GM21367 (cell line): ENCODE measurements at regions not wholly inside any gene's neighbourhood (a gene's known extent, or its start where the extent isn't known, plus 50 kb on each side); places are given as distances from the start of the nearest gene placed in this dataset.
"Not testable (repeated sequence)": the region's sequence is repeated elsewhere in the genome, so short reads cannot be mapped to it uniquely, and the experiment has no call there.

Source experiments
- ATAC-seq: cut with Tn5 transposase; IDR thresholded peaks from one replicate; pipeline ENCODE4 v1.9.1; 2021; ENCODE audit not compliant: unreplicated experiment

DNA sequence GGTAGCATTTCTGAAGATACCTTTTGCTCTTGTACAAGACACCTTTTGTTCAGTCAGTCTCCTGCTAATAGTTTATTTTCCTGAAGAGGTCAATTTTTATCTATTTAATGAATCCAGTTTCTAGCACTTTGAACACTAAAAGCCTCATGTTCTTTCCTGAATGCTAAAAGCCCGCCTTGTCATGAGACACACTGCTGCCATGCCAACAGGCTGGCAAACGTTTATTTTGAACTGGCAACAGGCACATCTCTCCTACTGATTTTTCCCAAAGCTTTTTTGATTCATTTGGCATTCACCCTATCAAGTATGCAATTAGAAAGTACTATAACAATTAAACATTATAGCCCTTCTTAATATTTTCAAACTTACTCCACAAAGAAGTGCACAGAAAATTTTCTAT lies 421.2 kb upstream of the EYS start:
- no peak for ATAC-seq

DNA sequence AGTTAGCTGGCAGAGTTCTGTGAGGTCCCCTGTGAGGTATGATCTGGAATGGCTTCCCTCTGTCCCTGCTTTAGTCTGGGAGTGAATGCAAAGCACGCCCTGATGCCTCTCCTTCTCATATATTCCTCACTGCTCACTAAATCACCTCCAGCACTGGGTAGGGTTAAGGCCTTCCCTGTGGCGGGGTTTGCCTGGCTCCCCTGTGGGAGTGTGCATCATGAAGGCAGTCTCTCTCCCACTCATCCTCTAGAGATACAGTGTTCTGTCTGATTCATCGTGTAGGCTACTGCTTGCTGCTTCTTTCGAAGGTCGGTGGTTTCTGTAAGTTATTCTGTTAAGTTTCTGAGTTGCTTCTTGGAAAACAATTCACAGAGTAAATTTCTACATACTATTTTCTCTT lies 420.0 kb upstream of the EYS start:
- ATAC-seq: no peak

DNA sequence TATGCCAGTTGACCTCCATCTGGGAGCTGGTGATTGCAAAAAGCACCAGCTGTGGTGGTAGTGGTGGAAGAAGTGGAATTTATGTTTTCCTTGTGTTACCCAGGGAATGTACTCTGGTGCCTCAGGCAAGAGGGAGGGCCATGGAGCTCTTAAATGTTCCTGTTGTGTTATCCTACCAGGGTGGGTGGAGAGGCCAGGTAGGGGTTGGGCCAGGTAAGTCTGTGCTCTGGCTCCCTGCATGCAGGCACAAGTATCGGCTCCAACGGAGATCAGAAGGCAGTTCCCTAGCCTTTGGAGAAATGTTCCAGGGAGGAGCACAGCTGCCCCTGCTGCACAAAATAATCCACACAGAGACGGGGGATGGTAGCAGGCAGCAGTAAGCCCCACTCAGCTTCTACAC lies 419.3 kb upstream of the EYS start:
- no peak for ATAC-seq

DNA sequence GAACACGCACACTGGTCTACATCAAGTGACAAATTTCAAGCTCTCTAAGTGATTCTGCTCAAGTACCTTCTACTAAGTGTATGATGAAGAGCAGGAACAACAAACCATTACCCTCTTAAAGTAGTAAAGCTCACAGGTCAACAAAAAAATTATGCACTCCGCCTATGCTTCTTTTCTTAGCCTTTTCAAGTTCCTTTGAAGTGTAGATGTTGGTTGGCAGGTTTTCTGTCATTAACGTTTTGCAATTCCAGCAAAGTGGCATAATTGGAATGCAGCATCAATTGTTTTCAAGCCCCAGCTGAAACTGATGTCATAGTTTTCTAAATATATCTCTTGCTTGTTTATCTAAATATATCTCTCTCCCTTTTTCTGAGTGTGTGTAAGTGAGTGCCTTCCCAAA lies 396.9 kb upstream of the EYS start:
- no peak for ATAC-seq

DNA sequence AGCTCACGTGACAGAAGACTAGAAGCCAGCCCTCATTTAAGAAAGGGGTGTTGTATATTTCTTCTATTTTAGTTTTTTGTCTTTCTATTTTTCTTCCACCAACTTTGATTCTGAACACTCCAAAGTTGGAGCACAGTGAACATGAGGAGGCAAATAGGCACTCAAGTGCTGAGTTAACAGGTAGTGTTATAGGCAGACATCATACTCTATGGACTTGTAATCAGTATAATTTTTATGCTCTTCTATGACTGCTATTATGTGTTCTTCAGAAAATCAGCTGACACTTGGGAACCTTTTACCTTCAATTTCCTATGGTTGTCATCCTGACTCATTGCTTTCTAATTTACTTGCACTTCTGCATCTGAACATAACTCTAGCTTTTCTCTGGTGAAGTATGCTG lies 396.3 kb upstream of the EYS start:
- no peak for ATAC-seq

DNA sequence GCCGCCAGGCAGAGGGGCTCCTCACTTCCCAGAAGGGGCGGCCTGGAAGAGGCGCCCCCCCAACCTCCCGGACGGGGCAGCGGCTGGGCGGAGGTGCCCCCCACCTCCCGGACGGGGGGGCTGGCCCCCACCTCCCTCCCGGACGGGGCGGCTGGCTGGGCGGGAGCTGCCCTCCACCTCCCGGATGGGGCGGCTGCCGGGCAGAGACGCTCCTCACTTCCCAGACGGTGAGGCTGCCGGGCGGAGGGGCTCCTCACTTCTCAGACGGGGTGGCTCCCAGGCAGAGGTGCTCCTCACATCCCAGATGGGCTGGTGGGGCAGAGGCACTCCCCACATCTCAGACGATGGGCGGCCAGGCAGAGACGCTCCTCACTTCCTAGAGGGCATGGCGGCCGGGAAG lies 389.7 kb upstream of the EYS start:
- no peak for ATAC-seq

DNA sequence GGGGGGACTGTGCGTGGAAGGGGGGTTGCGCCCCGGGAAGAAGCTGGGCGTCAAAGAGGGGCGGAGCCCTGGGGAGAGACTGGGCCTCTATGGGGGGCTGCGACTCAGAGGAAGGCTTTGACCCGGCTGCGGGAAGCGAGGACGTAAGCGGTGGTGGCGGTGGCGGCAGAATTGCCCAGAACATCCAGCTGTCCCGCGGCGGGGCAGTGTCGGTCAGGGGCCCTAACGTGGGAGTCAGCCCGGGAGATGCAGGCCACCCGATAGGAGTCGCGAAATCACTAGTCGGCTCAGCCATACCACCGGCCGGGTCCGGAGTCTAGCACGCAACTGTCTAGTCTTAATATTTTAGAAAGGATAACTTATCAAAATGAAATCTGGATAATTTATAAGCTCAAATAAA lies 387.6 kb upstream of the EYS start:
- ATAC-seq: no peak

DNA sequence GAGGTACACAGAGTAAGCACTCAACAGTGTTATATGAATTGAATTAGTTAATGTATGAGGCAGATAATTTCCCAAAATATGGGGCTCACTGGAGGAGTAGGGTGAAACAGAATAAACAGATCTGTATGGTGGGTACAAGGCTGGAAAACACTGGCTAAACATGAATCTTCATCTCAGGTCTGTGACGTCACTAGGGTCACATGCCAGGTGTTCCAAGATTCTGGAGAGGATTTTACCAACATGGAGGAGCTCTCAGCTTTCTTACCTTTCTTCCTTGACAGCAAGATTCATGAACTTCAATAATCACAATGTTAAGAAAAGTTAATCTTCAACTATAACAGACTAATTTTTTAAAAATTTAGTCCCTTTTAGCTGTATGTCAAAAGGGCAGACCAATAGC lies 385.3 kb upstream of the EYS start:
- not testable (repeated sequence) for ATAC-seq

DNA sequence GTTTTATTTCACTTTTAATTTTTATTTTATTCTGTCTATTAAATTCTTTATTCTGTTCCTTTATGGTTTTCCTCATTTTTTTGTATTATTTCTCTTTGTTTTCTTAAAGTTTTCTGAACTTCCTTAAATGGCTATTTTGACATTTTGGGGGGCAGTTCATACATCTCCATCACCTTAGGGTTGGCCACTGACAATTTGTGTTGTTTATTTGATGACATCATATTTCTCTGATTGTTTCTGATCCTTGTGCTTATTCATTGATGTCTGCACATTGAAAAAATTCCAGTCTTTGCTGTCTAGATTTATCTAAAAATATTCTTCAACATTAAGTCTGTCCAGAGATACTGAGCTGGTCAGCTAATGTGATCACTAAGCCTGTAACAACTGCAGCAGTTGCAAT lies 379.5 kb upstream of the EYS start:
- no peak for ATAC-seq

DNA sequence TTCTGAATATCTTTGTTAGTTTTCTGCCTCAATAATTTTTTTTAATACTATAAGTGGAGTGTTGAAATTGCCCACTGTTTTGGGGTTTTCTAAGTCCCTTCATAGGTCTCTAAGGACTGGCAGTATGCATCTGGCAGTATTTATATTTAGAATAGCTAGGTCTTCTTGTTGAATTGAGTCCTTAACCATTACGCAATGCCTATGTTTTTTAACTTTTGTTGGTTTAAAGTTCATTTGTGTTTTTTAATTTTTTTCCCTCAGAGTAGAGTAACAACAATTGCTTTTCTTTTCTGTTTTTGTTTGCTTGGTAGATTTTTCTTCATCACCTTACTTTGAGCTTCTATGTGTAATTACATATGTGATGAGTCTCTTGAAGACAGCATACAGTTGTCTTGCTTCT lies 375.9 kb upstream of the EYS start:
- ATAC-seq: no peak

DNA sequence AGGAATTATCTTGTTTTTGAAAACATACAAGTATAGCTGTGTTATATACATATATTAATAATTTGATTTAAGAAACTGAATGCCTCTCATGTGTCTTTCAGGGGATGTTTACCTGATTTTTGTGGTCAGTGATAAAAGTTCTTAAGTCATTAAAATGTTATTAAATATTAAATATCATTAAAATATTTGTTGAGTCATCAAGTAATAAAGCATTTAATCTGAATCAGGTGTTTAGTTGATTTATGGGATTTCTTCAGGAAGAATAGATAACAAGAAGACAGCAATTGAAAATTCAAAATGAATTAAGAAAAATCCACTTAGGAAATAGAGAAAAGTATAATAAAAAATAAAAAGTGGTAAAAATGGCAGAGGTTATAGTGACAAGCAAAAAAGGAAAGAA lies 361.9 kb upstream of the EYS start:
- ATAC-seq: no peak

DNA sequence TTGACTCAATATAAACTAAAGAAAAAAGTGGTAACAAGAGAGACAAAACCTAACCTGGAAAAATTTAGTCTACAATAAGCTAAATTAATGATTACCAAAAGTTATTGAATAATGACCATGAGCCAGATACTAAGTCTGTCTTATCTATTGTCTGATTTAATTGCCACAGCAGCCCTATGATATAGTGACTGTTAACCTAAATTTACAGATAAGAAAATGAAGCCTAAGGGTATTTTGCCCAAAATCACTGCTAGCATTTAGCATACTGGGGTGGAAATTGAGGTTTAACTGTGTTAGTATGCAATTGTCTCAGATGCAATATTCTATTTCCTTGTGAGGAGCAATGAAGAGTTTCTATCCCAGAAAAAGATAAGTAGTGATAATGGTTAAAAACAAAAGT lies 361.0 kb upstream of the EYS start:
- no peak for ATAC-seq

DNA sequence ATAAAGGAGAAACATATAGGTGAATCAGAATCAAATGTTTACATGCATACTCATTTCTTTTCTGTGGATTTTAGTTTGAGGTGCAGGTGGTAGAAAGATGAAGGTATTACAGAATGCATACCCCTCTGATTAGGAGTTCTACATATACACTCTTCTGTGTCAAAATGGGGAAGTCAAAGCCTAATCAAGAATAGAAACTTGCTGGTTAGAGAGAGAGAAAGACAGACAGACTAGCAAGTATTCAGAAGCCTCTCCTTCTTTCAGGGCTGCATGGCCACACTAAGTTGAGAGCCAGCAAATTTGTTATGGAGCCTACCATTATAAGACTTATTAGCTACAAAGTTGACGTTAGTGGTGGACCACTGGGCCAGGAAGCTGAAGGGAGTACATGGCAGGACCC lies 358.3 kb upstream of the EYS start:
- no peak for ATAC-seq

DNA sequence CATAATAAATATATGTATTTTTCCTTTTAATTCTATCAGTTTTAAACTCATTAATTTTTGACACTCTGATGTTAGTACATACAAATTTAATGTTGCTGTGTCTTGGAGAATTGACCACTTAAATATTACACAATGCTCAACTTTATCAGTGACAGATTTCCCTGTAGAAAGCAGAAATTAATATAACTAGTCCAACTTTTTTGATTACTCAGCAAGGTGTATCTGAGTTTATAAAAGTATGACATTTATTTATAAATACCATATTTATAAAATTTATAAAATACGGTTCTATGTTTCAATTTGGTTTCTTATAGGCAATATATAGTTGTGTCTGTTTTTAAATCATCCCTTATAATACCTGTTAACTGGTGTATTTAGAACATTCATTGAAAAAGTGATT lies 350.0 kb upstream of the EYS start:
- no peak for ATAC-seq

DNA sequence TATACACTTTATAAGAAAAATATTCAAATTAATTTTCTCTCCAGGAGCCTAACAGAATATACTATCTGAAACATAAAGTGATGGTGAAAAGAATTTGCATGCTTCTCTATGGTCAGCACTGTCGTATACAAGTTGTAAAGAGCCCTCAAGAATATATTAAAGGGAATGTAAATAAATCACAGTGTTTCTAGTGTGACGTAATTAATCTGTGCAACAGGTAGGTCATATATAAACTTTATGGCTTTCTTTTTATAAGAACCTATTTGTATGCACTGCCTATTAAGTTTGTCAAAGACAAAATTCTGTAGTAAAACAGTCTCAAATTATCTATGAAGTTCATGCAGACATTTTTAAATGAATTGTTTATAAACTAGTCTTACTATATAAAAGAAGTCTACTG lies 347.9 kb upstream of the EYS start:
- ATAC-seq: no peak

DNA sequence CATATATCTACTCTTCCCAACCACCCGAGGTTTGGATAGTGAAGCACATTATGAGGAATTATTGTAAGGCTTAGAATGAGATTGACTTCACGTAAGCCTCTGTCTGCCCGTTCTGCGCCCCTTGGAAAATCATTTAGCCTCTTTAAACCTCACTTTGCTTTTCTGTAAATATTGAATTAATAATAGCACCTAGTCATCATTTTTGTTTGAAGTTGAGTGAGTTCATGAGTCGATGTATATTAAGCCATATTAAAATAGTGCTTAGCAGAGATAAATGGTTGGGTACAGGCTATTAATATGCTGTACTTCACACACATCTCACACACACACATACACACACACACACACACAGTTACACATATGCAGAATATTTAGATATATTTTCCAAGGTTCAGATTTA lies 344.8 kb upstream of the EYS start:
- no peak for ATAC-seq

DNA sequence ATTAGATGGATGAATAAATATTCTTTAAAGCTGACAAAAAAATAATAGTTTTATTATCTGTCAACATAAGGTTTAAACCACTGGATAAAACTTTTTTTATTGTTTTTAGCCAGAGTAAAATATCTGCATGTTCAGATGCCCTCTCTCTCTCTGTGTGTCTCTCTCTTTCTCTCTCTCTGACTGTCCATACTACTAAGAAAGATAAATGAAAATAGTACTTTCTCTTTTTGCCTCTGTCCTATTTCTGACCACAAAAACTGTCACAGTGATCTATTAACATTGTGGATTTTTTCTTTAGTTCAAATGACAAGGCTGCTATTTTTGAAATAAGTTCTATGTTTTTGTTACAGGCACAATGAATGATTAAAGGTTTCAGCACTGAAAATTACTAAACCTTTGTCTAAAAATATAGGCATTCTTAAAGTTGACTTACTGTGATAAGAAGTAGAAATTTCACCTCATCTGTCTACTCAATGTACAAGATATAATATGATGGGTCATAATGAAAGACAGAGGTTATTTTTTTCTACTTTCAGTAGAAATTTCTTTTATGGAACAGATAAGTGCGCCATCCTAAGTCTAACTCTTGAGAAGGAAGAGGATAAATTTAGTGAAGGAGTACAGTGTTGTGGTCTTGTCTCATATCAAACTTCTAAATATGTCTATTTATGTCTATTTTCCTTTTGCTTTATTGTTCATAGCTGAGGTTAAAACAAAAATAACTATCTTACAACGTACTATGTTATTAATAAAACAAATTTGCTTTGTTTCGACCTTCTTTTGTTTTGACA lies 341.9 kb upstream of the EYS start:
- ATAC-seq: no peak

DNA sequence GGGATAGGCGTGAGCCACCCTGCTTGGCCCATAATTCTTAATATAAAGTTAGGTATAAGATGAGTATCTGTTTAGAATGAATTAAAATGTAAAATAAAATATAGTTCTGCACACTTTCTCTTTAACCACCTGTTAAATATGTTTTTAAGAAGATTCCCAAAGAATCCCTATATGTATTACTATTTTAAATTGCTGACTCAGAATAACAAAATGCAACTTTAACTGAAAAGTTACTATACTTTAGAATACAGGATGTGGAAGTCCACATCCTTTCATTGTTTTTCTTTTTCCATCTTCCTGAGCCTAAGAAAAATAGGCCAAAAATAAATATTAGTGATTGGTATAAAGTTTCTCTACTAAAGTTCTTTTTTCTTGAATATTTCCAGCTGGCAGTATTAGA lies 325.6 kb upstream of the EYS start:
- ATAC-seq: no peak

DNA sequence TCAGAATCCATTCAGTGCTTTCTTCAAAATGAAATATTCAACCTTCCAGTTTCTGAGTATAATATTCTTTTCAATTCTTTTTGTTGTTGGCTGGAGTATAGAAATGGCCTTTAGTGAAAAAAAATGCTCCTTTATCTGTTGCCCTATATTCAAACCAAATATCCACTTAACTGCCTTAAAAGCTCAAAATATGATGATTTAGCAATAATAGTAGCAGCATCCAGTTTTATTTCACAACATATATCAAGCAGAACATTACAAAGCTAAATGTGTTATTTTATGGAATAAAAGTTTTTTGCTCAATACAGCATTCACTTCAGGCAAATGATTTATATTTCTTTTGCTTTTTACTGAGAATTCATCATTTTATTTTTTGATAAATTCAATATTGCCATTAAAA lies 322.4 kb upstream of the EYS start:
- ATAC-seq: no peak

DNA sequence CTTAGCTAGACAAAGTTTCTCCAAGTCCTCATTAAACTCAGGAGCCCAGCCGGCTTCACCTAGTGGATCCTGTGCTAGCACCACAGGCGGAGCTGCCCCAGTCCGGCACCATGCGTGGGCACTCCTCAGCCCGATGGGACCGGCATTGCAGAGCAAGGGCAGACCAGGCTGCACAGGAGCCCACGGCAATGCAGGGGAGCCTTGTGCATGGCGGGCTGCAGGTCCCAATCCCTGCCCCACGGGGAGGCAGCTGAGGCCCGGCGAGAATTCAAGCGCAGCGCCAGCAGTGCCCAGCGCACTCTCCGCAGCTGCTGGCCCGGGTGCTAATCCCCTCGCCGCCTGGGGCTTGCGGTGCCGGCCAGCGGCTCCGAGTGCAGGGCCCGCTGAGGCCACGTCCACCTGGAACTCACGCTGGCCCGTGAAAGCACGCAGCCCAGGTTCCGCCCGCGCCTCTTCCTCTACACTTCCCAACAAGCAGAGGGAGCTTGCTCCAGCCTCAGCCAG lies 292.3 kb upstream of the EYS start:
- no peak for ATAC-seq

DNA sequence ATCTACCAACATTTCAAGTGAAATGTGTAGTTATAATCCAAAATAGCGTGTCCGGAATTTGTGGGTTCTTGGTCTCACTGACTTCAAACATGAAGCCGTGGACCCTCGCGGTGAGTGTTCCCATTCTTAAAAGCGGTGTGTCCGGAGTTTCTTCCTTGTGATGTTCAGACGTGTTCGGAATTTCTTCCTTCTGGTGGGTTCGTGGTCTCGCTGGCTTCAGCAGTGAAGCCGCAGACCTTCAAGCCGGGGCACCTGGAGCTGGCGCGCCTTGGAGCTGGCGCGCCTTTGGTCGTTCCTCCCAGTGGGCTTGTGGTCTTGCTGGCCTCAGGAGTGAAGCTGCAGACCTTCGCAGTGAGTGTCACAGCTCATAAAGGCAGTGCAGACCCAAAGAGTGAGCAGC lies 291.5 kb upstream of the EYS start:
- no peak for ATAC-seq

DNA sequence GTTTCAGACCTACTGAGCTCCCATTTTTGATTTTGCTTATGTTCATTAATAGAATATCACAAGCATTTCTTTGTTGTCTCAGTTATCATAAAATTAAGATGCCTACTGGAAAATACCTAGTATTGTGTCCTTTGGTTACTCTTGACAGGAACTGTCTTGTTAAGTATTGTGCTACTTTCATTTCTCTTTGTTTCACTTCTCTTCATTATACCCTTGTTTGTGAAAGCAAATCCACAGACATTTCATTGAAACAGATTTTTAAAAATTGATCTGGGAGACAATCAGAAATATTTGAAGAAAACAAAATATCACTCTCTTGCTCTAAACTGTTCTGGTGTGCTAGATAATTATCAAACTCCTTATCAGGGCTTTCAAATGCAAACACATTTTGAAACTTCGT lies 290.5 kb upstream of the EYS start:
- ATAC-seq: no peak

DNA sequence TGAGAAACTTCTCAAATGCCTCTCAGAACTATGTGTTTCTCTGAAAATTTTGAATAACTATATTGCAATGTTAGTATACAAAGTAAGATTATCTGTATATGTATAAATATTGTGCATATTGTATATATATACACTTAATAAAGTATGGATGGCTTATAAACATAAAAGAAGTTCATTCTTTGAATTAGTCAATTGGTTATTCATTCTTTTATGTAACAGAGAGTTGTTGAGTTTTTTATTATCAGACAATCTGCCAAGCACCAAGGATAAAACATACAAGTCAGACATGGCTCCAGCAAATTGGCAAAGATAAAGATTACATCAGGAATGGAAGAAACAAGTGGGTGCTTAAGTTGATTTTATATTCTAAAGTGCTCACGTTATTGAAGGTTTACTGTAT lies 289.1 kb upstream of the EYS start:
- no peak for ATAC-seq
